ENCODE measurements at regions not wholly inside any gene's neighbourhood (a gene's known extent, or its start where the extent isn't known, plus 50 kb on each side); places are given as distances from the start of the nearest gene placed in this dataset.

GRCh38 chr4:18815081-18815778 is 793.7 kb upstream of the LCORL start:
- no peak for DNase-seq

GRCh38 chr4:18813771-18814170 is 792.2 kb upstream of the LCORL start:
- DNase-seq, result no peak

- DNase-seq, result no peak
Observed at GRCh38 chr4:18813055-18813454, 791.5 kb upstream of the LCORL start.

DNA sequence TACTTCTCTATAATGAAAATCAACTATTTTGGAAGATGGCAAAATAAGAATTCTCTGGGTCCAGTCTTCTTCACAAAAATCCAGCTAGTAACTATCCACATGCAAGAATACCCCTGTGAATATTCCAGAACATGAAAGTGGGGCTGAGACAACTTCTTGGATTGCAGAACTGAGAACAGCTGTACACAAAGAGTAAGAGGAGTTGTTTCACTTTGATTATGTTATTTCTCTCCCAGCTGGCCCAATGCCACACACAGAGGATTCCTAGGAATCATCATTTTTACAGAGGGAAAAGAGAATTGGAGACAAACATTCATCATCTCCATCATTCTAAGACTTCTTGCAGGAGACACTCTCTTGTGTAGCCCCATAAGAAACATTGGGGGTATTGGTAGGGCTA is 782.2 kb upstream of the LCORL start:
- DNase-seq, result no peak

- no peak for DNase-seq
Observed at GRCh38 chr4:18798123-18798522, 776.6 kb upstream of the LCORL start.

DNA sequence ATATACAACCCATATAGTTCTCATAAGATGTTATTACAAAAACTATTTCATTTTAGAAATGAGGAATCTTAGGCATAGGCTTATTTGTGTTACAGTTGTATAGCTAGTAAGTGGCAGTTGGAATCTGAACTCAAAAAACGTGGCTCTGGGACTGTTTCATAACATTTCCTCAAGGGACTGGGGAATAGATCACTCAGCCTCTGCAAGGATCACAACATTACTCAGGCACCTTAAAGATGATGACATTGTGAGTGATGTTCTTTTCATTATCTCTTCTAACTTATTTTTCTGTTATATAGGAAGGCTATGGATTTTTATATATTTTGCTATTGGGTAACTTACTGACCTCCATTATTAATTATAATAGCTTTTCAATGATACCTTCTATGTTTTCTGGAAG is 774.2 kb upstream of the LCORL start:
- DNase-seq, result no peak

- no peak for DNase-seq
Observed at GRCh38 chr4:18777190-18777930, 755.8 kb upstream of the LCORL start.

DNA sequence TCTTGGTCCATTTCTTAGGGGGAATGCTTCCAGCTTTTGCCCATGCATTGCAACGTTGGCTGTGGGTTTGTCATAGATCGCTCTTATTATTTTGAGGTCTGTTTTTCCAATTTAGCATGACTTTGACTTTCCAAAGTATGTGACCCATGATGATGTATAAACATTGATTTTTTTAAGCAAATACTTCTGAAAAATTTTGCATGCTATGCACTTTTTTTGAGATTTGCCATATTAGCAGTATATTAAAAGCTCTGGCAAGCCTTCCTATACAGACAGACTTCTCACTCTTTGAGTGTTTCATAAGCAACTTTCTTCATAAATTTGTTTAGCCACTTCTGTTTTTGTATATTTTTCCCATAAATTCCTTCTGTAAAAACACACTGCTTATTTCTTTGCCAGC is 746.4 kb upstream of the LCORL start:
- no peak for DNase-seq

- DNase-seq, result no peak
Observed at GRCh38 chr4:18756671-18757070, 735.1 kb upstream of the LCORL start.

- no peak for DNase-seq
Observed at GRCh38 chr4:18754180-18754579, 732.6 kb upstream of the LCORL start.

DNA sequence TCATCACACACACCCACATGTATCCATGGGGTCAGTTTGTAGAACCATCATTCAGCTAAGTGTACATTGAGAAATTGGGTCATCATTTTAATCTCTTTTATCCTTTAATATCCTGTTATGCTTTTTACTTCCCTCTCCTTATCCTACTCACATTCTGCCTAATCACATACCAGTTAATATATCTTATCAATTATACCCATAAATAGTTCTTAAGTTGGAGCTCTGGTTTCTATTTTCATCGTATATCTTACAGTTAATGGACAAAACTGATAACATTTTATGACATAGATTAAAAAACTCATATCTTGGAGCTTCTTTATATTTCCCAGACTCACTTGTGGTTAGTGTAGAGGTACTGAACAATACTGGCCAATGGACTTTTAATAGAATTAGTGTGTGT is 729.5 kb upstream of the LCORL start:
- DNase-seq, result no peak

DNA sequence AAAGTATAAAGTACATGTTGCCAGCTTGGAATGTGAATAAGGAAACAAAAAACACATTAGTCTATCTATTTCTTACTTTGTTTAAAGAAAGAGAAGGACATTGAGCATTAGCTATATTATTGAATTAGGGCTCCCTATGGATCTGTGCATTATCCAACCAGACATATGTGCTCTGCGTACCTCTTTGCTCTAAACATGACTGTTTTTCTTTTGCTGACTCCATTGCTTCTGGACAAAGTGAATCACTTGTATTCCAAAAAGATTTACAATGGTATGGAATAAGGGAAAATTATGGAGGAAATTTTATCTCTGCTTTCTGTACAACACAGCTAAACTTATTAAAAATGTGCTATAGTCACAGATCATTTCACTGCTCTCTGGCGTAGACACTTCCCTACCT is 727.8 kb upstream of the LCORL start:
- no peak for DNase-seq

GRCh38 chr4:18736551-18736950 is 715.0 kb upstream of the LCORL start:
- DNase-seq, result no peak

GRCh38 chr4:18735740-18736268 is 714.2 kb upstream of the LCORL start:
- DNase-seq, result no peak

GRCh38 chr4:18734405-18734804 is 712.9 kb upstream of the LCORL start:
- no peak for DNase-seq

GRCh38 chr4:18733961-18734360 is 712.4 kb upstream of the LCORL start:
- DNase-seq, result no peak

- DNase-seq, result no peak
Observed at GRCh38 chr4:18722748-18723191, 701.2 kb upstream of the LCORL start.

DNA sequence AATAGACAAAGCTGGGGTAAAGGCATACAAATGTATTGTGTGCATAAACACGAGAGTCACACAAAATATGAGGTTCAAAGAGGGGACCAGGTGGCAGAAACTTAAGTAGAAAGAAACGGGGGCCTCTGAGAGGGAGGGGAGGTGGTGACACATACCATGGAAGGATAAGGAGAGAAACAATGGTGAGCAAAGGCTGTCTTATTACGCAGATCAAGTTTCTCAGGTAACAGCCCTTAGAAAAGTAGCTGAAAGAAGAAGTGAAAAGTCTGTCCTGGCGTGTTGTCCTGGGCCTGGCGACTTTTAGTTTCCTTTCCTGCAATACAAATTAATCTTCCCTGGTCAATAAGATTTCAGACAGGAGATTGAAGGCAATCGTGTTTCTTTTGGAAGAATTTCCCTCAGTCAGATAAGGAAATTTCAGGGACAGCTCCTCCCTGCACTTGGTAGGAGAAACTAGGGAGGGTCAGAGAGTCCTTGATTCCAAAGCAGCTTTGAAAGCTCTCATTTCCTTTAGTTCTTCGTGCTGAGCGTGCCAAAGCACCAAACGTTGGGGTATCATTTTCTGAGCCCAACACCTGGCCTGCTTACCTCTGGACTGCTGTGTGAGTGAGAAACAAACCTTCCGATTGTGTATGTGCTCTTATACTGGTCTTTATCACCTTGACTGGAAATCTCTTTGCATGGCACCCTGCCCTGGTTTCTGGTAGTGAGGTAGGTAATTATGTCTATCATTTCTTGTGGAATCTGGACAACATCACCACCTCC is 676.7 kb upstream of the LCORL start:
- DNase-seq, result no peak

DNA sequence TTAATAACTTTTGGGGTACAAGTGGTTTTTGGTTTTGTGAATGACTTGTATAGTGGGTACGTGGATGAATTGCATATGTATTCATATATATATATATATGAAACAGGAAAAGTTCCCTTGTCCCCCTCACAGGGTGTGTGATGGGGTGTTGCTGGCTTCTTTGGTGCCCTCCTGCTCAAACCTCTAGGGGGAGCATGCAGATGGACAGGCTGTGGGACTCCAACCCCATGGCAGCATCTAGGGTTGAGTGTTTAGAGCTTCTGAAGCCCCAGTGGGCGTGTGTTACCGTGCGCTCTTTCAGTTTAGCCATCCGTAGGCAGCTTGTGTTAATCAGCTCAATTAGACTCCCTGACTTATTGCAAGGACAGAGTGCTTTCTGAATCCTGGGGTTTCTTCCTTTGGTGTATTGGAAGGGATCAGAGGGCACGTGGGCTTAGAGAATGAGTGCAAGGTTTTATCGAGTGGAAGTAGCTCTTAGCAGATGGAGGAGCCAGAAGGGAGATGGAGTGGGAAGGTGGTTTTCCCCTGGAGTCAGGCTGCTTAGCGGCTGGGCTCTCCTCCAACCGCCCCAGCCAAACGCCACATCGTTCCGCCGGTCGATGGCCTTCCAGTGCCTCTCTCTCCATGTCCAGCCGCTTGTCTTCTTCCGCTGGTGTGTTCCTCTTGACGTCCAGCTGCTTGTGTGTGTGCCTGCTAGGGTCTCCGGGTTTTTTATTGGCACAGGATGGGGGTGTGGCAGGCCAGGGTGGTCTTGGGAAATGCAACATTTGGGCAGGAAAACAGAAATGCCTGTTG is 674.4 kb upstream of the LCORL start:
- DNase-seq, result no peak

GRCh38 chr4:18691431-18692200 is 670.1 kb upstream of the LCORL start:
- no peak for DNase-seq

DNA sequence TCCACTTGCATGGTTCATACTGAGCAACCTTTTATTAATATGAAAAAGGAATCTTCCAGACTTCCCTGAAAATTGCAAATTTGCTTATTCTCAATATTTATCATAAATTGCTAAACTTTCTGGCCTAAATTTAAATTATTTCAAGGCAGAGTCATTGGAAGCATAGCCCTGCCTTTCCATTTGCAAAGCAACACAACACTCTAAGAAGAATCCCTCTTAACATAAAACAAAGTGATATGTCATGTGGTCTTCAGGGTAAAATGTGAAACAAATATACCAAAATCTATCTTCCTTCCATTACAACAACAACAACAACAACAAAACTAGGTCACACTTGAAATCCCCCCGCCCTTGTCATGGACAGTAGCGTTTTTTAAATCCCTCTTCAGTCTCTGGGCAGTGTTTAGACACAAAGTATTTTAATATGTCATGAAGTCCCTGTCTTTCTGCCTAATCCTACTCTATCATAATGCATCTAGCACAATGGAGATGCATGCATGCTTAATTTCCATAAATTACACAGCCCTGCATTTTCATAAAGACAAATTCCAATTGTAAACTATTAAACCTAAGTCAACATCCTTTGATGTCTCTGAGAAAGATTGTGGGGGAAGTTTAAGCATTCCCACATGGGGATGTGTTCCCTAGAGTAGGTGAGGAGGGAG is 668.9 kb upstream of the LCORL start:
- no peak for DNase-seq

All from T1000 (cell line).